HG03442 (cell line): ENCODE measurements at regions not wholly inside any gene's neighbourhood (a gene's known extent, or its start where the extent isn't known, plus 50 kb on each side); places are given as distances from the start of the nearest gene placed in this dataset.

Experiments
- ATAC-seq: cut with Tn5 transposase; IDR thresholded peaks from one replicate; pipeline ENCODE4 v1.9.1; 2021; ENCODE audit warnings: mild to moderate bottlenecking, moderate library complexity; ENCODE audit not compliant: unreplicated experiment

DNA sequence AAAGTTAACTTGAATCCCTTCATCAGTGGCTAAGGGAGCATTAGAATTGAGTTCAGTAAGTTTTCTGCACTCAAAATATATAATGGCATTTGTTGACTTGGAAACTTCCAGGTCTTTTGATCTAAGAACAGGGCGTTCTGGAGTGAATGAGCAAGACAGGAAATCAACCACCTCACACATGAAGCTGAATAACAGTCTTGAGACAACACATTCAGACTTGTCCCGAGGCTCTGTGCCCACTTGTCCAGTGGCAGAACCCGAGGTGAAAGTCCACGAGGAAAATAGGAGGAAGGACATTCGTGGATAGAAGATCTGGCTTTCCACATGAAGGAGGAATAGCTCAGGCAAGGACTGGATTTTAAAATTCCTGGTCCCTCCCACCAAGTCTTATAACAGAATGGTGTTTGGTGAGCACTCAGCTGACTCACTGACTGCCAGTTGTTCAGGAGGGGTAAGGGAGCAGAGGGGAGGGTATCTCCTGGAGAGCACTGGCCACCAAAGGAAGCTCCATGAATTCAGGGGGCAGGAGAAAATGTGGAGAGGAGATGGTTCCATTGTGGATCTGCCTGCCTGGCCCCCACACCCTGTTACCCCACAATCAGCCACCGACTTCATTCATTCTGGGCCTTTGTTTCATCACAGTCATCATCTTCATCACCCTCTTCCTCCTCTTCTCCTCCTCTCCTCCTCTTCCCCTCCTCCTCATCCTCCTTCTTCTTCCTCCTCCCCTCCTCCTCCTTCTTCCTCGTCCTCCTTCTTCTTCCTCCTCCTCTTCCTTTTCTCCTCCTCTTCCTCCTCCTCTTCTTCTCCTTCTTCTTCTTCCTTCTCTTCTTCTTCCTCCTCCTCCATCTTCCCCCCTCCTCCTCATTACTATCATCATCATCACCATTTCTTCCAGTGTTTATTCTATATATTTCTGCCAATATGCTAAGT is 620.1 kb downstream of the MED13L start:
- ATAC-seq, result no peak

DNA sequence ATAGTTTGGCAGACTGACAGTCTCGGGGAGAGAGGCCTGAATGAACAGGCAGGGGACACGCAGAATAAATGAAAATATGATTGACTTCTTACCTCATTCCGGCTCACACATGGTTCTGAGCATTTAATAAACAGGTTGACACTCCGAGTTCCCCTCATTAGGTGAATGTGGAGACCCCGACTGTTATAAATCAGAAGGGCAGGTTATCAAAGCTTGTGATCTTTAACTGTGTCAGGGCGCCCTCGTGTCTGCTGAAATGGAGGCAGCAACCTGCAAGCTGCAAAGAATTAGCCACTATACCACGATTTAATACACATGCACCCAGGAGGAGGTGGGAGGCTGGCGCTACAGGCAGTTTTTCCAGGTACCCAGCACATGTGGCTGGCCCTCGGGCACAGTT is 627.5 kb downstream of the MED13L start:
- no peak for ATAC-seq

DNA sequence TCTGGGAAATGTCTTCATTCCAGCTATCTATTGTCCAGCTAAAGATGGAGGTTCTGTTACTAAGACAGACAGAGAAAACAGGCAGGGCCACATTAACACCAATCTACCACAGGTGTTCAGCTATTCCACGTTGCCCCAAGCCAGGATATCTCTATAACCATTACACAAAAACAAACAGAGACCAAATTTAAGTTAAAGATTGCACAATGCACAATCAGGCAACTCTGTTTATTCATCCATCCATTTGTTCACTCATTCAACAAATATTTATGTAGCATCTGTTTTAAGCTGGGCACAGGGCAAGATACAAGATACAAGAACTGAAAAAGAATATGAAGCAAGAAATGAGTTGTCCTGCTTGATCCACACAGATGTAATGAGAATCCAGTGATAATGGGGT is 629.0 kb downstream of the MED13L start:
- ATAC-seq, result no peak

DNA sequence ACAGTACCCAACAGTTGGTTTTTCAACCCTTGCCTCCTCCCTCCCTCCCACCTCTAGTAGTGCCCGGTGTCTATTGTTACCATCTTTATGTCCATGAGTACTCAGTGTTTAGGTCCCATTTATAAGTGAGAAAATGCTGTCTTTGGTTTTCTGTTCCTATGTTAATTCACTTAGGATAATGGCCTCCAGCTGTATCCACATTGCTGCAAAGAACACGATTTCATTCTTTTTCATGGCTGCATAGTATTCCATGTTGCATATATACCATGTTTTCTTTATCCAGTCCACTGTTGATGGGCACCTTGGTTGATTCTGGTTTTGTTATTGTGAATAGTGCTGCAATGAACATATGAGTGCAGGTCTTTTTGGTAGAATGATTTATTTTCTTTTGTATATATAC is 631.3 kb downstream of the MED13L start:
- ATAC-seq, result no peak

DNA sequence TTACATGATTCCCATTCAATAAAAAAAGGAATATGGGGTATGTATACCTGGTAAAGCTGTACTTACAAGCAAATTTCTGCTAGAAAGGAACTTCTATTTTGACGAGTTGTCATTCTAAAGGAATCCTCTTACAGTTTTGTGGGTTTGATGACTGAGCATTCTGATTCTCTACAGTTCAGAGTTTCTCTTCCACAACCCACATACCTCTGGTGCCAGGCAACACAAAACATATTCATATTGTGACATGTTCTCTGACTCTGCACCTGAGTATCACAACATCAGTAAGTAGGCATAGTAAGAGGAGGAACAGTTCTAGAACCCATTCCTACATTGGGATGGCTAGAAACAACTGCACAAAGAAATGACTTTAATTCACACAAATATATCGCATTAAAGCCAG is 636.6 kb downstream of the MED13L start:
- no peak for ATAC-seq

DNA sequence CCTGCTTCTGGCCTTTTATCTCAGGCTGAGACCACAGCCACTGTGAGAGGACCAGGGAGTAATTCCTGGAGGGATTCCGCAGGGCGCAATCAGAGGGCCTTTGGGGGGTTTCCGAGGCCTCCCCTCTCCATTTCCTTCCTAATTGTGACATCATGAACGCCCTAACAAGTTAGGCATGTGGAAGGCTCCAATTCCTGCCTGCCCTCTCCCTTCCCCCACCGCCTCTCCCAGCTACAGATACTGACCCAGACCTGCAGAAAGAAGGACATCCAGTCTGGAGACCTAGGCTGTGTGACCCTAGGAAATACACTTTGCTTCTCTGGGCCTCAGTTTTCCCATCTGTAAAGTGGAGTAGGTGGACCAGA is 637.9 kb downstream of the MED13L start:
- no peak for ATAC-seq

DNA sequence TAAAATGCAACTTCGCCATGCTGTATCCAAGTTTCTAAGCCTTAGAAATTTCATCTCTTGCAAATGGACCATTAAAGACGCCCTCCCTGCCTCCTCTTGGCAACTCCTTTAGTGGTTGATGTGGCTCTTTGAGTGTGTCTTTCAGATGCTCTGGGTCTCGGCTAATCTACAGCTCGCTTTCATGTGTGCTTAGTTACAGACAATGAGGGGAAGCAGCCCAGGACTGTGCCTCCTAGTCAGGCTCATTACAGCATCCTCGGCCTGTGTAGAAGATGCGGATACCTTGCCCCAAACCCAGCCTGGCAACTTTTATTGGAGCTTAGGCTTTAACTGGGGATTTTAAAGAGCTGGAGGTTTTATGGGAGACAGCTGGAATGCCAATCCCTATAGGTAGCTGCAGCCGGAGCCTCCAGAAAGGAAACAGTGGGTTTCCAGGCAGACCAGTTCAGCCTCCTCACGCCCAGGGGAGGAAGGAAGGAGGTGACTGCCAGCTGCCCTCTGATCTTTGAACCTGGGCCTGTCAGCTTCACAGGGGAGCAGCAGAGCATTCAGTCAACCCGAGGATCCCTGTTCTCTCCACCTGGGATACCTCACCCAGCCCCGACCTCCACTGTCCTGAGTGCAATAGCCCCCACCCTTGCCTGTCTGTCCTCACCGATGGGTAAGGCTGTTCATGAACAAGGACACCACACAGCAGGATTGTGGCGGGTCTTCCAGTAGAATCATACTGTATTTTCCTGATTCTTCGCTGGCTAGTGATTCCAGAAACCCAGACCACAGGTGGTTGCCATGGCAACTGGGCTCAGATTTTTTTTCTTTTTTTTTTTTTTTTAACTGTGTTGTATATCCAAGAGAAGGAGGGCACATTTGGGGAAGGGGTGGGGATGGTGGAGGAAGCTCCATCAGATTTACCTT is 638.5 kb downstream of the MED13L start:
- ATAC-seq, result no peak

DNA sequence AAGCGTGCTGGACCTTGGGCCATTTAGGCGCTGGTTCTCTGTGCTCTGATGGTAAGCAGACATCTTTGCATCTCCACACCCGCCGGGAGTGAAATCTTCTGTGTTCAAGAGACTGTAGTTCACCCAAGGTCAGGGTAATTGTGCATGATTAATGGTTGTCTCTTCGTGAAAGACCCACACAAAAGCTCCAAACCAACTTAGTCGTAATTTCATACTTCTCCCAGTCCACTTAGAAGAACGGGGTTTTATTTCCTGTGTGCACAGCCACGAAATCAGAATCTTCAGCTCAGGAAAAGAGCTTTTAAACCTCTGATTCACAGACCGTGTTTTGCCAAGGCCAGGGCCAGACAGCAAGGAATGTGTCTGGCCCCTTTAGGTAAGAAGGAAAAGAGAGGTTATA is 640.9 kb downstream of the MED13L start:
- no peak for ATAC-seq

DNA sequence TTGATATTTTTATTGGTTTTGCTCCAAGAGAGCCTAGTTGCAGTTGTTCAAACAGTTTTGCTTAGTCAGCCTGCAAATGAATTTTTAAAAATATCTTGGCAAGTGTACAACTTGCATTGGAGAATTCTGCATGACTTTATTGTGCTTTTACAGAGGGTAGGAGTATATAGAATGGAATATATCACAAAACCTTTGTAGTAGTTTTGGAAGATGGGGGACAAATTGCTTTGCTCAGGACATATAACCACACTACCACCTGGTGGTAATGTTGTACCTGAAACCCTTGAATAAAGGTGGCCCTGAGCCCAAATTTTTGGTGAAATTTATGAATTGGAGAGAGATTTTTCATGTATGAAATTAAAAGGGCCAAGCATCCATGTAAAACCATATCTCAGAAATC is 645.2 kb downstream of the MED13L start:
- ATAC-seq, result no peak

DNA sequence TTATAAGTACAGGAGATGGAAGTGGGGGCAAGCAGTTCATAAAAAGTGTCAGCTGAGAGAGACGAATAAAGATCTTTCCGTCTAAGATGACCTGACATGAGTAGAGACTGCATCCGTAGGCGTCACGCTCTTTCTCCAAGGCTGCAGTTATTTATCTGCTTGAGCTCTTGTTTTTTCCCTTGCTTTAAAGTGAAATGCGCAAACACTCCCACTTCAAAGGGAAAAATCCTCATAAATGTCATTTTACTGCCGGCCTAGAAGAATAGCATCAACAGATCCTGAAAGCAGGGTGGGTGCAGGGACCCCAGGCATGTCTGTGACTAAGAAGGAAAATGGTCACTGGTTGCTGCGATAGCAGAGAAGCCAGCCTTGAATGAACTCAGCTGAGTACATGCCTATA is 647.4 kb downstream of the MED13L start:
- no peak for ATAC-seq

DNA sequence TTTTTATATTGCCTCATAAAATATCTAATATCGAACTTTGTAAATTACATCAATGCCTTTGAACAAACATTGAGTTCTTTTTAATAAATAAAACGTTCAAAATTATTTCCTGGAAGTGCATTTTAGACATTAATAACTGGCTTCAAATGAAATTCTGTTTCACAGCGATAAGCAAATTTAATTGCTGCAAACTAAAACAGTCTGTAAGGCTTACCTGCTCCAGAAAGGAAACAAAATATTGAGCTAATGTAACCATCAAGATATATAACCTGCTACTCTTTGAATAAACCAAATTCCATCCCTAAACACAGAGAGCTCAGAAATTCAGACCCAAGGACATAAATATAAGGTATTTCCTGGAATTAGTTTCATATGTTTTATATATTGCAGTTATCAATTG is 651.3 kb downstream of the MED13L start:
- no peak for ATAC-seq

DNA sequence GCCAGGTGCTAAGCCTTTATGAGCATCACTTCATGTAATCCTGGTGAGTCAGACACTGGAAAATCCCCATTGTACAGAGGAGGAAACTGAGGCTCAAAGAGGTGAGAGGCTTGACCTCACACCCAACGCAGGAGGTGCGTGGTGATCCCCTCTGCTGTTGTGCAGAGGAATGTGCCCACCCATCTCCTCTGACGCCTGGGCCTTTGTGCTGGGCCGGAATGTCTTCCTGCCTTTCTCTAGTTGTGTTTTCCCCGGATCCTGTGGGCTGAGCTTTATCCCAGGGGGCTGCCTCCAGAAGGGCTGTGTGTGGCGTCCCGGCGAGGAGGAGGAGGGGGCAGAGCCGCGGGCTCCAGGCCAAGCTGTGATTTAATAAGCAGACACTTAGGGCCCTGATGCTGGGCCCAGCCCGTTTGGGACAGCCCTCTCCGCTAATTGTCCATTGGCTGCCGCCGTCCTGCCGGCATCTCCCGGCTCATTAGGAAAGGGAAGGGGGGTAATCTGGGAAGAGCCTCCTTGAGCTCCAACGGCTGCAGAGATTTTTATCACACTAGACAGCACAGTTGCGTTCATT is 653.6 kb downstream of the MED13L start:
- ATAC-seq, result no peak

DNA sequence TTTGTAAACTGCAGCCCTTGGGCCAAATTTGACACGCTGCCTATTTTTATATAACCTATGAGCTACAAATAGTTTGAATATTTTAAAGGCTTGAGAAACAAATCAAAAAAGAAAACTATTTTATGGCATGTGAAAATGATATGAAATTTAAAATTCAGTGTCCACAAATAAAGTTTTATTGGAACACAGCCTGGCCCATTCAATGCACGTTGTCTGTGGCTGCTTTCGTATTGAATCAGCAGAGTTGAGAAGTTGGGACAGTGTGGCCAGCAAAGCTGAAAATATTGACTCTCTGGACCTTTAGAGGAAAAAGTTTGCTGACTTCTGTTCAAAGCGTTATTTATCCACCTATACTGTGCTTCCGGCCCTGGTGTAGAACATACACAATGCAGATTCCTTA is 654.2 kb downstream of the MED13L start:
- no peak for ATAC-seq

DNA sequence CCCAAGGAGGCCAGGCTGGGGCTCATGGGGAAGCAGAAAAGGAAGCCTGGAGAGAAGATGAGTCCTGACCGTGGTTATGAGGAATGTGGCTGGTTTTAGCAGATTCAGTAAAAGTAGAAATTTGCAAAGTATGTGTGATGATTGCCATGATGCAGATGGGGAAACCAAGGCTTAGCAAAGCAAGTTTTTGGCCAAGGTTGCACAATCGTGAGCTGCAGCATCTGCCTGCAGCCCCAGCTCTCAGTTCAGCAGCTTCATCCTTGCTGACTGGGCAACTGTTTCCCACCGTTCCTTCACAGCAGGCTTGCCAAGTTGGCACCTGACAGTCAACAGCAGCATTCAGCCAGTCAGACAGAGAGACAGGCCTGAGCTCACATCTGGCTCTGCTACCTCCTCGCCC is 656.7 kb downstream of the MED13L start:
- no peak for ATAC-seq

DNA sequence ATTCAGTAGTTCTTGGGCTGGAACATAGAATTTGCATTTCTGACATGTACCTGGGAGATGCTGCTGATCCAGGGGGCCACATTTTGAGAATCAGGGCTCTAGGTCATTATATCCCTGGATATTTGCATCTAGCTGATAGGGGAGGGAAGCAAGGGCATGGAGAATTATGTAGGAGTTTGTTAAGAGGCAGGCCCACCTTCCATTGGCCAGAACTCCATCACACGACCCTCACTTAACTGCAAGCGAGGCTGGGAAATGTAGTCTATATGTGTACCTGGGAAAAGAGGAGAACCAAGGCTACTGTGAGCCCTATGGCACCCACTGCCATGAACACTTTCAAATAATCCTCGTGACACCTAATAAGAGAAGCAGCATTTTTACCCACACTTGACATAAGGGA is 657.6 kb downstream of the MED13L start:
- ATAC-seq, result no peak

DNA sequence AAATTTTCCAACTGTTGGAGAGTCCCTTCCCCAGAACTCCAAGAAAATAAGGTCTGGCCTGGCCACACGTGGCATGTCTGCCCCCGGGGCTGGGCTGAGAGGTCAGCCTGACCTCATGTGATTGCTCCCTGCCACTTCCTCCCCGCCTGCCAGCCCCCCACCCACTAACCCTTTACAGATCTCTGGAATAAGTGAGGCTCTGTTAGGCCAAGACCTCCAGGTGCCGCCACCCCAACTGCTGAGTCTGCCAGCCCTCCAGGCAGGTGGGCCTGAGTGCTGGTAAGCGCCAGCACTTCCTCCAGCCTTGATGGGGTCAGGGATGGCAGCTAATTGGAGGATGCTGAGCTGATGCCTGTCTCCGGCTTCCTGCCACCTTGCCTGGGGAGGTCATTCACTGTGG is 658.4 kb downstream of the MED13L start:
- ATAC-seq, result no peak

DNA sequence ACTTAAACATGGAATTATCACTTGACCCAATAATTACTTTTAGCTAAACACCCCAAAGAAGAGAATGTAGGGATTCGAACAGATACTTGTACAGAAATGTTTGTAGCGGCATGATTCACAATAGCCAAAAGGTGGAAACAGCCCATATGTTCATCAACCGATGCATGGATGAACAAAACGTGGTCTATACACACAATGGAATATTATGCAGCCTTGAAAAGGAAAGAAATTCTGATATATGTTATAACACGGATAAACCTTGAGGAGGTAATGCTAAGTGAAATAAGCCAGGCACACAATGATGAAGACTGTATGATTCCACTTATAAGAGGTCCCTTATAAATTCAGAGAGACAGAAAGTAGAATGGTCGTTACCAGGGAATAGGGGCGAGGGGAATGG is 659.4 kb downstream of the MED13L start:
- ATAC-seq, result no peak

DNA sequence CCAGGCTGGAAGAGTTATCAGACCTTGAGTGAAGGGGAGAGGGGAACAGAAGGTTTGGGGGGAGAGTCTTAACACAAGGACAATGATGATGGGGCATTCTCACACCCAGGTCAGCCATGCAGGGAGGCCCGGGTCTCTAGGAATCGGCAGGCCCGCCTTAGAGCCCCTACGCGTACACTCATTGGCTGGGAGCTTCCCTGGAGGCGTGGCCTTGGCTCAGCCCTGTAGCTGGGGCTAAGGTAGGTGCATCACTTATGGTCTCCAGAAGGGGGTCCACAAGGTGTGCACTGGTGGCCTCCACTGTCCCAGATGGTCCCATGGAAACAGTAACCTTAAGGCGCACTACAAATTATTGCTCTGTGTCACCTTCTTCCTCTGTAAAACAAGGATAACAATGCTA is 660.1 kb downstream of the MED13L start:
- no peak for ATAC-seq

DNA sequence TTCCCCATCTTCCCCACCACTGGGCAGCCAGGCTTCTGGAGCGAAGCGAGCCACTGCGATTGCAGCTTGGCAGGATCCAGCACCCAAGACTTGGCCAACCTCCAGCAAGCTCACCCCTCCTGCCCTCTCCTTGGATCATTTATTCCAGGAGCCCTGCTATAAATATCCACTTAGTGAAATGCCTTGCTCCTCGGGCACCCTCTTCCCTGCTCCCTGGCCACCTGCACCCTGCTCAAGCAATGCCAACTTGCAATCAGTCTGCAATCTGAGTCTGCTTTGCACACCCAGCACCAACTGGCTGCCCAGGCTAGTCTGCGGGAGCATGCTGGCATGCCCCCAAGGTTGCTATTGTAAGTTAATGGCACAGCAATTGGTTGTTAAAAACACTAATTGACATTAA is 666.0 kb downstream of the MED13L start:
- ATAC-seq, result no peak

DNA sequence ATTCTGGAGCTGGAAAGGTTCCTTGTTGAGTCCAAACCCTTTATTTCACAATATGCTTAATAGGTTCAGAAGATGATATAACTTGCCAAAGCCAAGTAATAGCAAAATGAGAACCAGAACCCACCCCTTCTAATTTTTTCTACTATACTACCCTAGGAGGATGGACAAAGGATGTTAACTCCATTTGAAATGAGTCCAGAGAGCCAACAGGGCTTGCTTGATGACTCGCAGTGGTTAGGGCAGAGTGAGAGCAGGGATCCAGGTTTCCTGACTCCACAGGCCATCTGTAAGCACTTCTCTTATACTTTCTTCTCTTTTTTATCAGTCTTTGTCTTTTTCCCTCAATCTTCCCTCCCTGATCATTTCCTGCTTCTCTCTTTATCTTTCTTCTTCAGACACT is 668.1 kb downstream of the MED13L start:
- no peak for ATAC-seq

DNA sequence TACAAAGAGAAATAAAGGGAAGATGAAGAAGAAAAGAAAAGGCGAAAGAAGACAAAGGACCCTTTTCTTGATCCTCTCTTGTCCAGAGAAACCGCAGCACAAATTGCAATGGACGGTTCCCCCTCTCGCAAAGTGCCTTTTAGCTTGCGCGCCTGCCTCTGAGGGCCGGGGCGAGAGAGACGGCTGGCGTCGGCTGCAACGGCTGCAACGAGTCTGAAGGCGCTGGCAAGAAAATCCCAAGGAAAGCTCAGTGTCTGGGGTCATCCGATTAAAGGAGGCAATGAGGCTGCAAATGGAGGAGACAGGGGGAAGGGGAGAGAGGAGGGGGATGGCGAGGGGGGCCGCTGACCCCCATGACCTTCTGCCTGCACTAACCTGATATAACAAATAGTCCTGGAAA is 671.5 kb downstream of the MED13L start:
- ATAC-seq, result no peak
